CD4-positive, alpha-beta T cell treated with Interleukin-17A for 4 hours (primary cell): ENCODE measurements at regions not wholly inside any gene's neighbourhood (a gene's known extent, or its start where the extent isn't known, plus 50 kb on each side); places are given as distances from the start of the nearest gene placed in this dataset.

Experiments
- DNase-seq: peaks from one replicate; pipeline ENCODE4 v3.0.0-alpha.2; 2020; ENCODE audit warnings: mixed read lengths

- no peak for DNase-seq
Measured at GRCh38 chr19:28927456-28927855, 285.5 kb downstream of the UQCRFS1 start.

- DNase-seq, result no peak
Measured at GRCh38 chr19:28920269-28921066, 292.5 kb downstream of the UQCRFS1 start.

GRCh38 chr19:28917621-28918020 is 295.3 kb downstream of the UQCRFS1 start:
- no peak for DNase-seq

GRCh38 chr19:28915737-28916460 is 297.1 kb downstream of the UQCRFS1 start:
- no peak for DNase-seq

- DNase-seq, result no peak
Measured at GRCh38 chr19:28915202-28915601, 297.7 kb downstream of the UQCRFS1 start.

- DNase-seq, result no peak
Measured at GRCh38 chr19:28914173-28914572, 298.8 kb downstream of the UQCRFS1 start.

- DNase-seq, result no peak
Measured at GRCh38 chr19:28913626-28914025, 299.3 kb downstream of the UQCRFS1 start.

GRCh38 chr19:28908941-28909340 is 304.0 kb downstream of the UQCRFS1 start:
- DNase-seq, result no peak

GRCh38 chr19:28907534-28907933 is 305.4 kb downstream of the UQCRFS1 start:
- no peak for DNase-seq

- no peak for DNase-seq
Measured at GRCh38 chr19:28905996-28906395, 307.0 kb downstream of the UQCRFS1 start.

GRCh38 chr19:28899703-28900102 is 313.2 kb downstream of the UQCRFS1 start:
- DNase-seq, result no peak

- DNase-seq, result no peak
Measured at GRCh38 chr19:28898249-28898648, 314.7 kb downstream of the UQCRFS1 start.

GRCh38 chr19:28889941-28890670 is 322.8 kb downstream of the UQCRFS1 start:
- no peak for DNase-seq

- DNase-seq, result no peak
Measured at GRCh38 chr19:28887920-28888618, 324.9 kb downstream of the UQCRFS1 start.

GRCh38 chr19:28886708-28887107 is 326.2 kb downstream of the UQCRFS1 start:
- no peak for DNase-seq

GRCh38 chr19:28885965-28886364 is 327.0 kb downstream of the UQCRFS1 start:
- DNase-seq, result no peak

- no peak for DNase-seq
Measured at GRCh38 chr19:28884786-28885476, 328.0 kb downstream of the UQCRFS1 start.

- no peak for DNase-seq
Measured at GRCh38 chr19:28883241-28883693, 329.7 kb downstream of the UQCRFS1 start.

- no peak for DNase-seq
Measured at GRCh38 chr19:28882818-28883217, 330.1 kb downstream of the UQCRFS1 start.

- no peak for DNase-seq
Measured at GRCh38 chr19:28881616-28882015, 331.3 kb downstream of the UQCRFS1 start.

GRCh38 chr19:28880735-28881401 is 332.1 kb downstream of the UQCRFS1 start:
- DNase-seq, result no peak
